H54 (cell line): ENCODE measurements at regions not wholly inside any gene's neighbourhood (a gene's known extent, or its start where the extent isn't known, plus 50 kb on each side); places are given as distances from the start of the nearest gene placed in this dataset.

Source experiments
- DNase-seq: peaks from one replicate; pipeline ENCODE4 v3.0.0; 2011; ENCODE audit warnings: low spot score, mixed read lengths; ENCODE audit not compliant: insufficient read length
- FAIRE-seq: peaks from 3 replicates; lab custom pipeline; 2011; peaks lifted over from hg19 to GRCh38; lab: Jason Lieb, UNC
- POLR2A ChIP-seq: IDR thresholded peaks from 2 replicates; pipeline ENCODE4 v1.6.1; 2011; ENCODE audit warnings: low read depth, mild to moderate bottlenecking, low read length

DNA sequence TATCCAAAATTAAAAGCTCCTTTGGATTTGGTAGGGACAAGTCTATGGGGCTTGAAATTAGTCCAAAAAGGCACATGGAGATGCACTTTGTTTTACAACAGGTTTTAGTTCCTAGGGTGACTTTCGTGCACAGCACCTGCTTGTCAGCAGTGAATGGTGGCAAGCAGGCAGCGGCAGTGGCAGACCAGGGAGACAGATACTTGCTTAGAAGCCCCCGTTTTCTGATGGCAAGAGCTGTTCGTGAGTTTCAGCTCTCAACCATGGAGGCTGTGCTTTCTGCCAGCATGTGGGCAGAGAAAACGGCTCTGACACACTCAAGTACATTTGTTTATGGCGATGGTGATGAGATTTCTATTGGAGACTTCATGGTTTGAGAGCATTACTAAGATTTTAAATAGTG is 61.7 kb upstream of the SHH start:
- FAIRE-seq, result no peak
- DNase-seq, result no peak
- no peak for TF ChIP-seq POLR2A

DNA sequence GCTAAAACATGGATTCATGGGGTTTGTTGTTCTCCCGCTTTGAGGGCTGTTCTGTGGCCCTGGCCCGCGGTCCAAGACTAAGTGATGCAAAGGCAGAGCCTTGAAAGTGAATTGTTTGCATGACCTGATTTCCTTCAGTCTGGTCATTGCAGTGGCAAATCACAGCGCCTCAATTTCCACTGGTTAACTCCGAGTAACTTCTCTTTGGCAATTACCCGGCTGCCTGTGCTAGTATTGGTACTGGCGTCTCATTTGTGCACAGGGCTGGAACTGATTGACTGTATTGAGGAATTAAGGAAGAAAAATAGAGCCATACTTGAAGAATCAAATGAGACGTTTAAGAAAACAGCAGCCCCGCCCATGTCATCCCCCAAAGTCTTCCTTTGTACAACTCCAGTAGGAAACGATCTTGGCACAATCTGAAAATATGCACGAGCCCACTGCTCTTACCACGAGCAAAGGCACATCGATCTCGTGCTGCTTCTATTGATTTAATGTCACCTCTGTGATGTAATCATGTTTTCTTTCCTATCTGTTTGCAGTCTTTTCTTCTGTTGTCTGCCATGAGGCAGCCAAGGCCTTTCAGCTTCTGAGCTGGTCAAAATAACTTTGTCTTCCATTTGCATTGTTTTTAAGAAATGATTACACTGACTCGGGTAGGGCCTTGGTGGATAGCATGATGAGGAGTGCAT is 60.6 kb upstream of the SHH start:
- no peak for TF ChIP-seq POLR2A
- FAIRE-seq, result no peak

DNA sequence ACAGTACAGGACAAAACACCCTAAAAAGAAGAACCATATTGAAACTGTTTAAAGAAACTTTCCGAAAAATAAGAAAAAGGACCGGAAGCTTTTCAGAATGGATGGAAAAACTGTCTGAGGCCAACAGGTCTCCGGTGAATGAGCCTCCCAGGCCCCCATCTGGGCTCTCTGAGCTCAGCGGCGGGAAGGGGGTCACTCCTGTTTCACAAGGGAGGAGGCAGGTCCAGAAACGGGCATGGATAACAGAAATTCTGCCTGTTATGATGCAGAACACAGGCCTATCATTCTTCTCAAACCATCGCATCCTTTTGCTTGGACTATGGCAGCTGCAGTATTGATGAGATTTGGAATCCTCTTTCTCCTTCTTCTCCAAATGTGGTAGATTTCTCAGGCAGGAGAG is 58.9 kb upstream of the SHH start:
- no peak for DNase-seq
- no peak for FAIRE-seq
- no peak for TF ChIP-seq POLR2A

More for the DNA sequence above, 60.6 kb upstream of the SHH start:
- no peak for DNase-seq

DNA sequence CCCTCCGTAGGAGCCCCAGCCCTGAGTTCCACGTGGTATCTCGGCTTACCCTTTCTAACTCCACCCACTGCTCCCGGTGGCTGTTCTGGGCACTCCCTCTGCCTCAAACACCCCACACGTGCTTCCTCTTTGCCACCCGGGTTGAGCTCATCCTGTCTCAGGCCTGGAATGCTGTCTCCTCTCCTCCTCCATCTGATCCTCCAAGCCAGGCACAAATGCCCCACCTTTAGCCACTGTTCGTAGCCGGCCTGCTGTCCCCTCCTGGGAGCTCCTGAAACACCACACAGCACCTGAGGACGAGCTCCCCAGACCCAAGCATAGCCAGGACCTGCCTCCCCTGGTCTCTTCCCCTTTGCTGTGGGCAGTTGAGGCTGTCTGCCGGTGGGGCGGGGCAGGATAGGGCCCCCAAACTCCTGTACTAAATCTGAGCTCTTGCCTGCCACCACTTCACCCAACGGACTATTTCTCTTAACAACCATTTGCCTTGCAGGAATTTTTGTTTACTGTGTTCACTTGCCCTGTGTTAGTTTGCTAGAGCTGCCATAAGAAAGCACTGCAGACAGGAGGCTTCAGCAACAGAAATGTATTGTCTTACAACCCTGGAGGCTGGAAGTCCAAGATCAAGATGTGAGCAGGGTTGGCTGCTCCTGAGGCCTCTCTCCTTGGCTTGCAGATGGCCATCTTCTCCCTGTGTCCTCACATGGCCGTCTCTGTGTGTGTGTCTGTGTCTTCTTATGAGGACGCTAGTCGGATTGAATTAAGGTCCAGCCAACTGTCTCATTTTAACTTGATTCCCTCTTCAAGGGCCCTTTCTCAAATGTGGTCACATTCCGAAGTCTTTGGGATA is 58.3 kb upstream of the SHH start:
- FAIRE-seq, result no peak
- no peak for DNase-seq
- no peak for TF ChIP-seq POLR2A

DNA sequence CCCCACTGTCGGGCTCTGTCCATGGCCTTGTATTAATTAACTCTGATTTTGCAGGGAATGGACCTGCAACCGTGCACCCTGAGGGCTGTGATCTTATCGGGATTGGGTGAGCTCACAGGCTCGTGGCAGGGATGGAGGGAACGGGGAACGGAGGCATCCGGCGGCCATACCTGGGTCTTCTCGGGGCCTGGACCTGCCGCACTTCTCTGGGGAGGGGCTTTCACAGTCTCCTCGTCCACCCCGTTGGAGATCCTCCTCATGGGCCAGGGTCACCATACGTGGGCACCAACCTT is 57.5 kb upstream of the SHH start:
- FAIRE-seq (no peak), DNase-seq (no peak)
- no peak for TF ChIP-seq POLR2A

DNA sequence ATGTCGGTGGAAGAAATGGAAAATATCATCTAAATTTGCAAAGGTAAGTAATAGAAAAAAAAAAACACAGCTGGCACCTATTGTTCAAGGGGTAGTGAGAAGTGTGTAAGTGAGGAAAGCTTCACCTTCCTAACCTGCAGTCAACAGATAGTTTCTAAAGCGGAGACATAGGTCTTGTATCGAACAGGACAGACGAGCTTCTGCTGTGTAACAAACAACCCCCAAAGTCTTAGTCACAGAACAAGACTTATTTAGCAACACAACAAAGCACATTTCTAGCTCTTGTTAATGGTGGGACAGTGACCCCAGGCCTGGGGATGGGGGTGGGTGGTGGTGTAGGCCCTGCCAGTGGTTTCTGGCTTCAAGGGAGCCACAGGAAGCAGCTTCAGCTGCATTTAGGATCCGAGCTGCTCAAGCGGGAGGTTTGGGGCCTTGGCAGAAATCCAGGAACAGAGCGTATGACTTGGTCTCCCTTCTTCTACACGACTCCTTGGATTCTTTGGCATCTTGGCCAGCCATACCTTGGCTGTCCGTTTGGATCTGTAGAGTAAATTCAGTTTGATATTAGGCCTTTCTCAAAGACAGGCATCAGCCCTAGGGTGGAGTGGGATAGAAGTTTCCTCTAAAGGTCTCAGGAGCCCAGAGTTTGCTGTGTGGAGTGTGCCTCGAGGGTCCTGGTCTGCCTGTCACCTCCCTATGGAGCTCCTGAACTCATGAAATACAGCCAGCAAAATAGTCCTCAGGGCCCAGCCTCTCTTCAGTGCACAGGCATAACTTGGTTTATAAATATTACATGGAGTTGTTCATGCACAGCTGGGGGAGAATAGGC is 56.9 kb upstream of the SHH start:
- FAIRE-seq (no peak), DNase-seq (no peak)
- TF ChIP-seq POLR2A, result no peak

DNA sequence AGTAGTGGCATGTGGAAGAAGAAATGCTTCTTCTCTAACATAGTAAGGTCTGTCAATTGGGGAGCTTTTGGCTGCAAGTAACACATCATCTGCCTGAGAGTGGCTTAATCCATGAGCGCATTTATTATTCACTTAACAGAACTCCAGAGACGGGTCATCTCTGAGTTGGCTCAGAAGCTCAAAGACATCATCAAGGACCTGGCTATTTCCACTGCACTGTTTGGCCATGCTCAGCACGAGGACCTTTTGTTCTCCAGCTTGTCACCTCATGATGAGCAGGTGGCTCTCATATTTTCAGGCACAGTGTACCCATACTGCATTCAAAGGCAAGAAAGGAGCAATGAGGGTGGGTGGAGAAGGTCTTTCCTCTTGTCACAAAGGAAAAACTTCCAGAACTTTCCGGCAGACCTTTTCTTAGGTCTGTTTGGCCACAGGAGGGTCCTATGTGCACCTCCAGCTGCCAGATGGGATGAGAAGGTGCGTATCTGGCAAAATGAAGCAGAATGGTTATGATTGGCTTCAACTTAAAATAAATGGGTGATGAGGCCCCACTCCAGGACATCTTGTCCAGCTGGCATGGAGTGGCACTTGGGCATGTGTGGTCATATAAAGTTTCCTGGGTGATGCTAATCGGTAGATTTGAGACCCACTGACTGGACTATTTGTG is 55.6 kb upstream of the SHH start:
- no peak for TF ChIP-seq POLR2A
- no peak for DNase-seq
- no peak for FAIRE-seq

DNA sequence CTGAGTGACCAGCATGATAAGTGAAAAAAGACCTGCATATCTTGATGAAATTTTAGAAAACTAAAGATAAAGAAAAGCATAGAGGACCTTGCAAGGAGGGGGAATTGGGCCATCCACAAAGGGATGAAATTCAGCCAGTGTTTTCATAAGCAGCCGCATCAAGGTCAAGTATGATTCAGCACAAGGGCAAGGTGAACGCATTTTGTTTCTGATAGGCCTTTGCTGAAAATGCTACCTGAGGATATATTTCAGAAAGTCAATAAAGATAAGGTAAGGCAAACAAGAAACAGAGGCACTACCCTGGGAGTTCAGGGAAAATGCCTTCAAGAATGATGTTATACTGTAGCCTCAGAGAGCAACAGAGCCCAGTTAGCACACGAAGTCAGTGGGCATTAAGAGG is 55.0 kb upstream of the SHH start:
- FAIRE-seq (no peak), DNase-seq (no peak)
- no peak for TF ChIP-seq POLR2A

DNA sequence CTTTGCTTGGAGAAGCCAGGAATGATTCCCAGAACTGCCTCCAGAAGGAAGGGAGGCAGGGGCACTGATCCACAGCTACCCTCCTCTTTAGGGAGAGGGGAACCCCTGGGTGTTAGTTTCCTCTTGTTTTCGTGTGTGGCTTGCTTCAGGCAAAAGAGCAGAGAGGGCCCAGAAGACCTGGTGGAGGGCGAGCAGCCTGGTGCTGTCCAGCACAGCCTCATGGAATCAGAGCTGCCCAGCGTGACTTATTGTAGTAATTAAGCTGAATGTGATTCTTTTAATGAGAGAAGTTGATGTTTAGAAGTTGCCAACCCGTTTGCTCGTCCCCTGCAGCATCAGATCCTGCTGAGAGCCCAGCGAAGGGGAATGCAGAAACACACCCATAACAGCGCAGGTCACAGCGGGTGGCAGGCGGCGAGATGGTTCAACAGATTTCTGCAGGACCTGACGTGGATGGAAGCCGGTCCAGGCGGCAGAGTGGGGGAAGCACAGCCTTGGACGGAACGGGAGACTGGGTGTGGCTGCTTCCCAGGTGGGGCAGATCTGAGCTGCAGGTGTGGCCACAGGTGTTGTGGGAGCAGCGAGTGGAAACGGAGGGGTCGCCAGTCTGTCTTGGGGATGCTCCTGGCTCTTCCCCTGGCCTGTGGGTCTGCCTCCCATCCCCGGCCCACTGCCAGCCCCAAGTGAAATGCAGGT is 53.7 kb upstream of the SHH start:
- DNase-seq, result no peak
- FAIRE-seq, result no peak
- TF ChIP-seq POLR2A, result no peak

DNA sequence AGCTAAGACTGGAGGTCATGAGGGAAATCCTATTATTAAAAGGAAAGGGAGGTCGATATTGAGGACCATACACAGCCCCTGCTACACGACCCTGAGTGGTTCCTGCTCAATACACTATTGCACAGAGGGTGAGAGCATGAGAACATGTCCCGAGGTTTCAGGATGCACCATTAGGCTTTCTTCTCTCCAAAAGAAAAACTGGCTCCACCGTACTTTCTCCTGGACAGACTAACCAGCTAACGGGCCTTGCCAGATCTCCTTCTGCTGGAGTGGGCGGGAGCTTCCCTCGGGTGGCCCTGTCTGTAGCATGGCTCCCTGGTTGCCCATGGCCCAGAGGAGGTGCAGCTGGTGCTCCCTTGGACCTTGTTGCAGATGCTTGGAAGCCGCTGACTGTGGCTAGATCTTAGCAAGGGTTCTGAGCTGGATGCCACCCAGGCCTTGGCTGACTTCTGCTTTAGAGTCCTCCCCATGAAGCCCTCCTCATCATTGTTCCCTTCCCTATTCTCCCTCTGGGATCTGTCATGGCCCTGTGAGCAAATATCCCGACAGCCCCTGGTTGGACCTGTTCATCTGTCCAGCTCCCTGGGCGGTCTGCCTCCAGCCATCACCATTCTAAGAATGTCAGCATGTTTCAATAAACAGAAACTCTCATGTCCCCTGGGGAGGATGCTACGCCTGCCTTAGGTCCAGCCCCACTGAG is 52.9 kb upstream of the SHH start:
- DNase-seq (no peak), FAIRE-seq (no peak)
- TF ChIP-seq POLR2A, result no peak

DNA sequence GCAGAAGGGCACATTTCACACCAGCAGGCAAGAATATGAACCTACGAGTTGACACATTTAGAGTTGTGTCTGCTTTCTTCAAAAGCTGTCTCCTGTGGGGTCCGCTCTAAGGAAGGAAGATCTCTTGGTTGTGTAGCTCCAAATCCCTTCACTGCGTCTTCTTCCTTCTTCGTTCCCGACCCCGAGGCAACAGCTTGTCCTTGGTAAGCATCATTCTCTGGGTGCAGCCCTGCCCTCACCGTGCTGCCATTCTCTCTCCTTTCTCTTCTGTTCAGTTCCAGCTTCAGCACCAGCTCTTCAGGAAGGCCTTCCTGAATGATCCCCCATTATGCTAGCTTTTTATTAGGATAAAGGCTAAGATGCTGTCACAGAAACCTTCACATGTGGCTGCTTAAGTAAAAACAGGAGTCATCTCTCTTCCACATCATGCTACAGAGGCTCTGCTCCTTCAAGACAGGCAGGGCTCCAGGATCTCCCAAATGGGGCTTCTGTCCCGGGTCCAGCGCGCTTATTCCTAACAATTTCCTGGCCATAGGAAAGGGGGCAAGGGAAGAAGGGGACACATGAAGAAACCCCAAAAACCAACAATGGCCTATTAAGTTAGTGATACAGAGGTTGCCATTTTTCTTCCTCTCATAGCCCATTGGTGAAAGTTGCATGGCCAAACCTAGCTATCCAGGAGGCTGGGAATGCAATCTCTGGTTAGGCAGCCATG is 52.2 kb upstream of the SHH start:
- no peak for TF ChIP-seq POLR2A
- FAIRE-seq, result no peak
- no peak for DNase-seq

DNA sequence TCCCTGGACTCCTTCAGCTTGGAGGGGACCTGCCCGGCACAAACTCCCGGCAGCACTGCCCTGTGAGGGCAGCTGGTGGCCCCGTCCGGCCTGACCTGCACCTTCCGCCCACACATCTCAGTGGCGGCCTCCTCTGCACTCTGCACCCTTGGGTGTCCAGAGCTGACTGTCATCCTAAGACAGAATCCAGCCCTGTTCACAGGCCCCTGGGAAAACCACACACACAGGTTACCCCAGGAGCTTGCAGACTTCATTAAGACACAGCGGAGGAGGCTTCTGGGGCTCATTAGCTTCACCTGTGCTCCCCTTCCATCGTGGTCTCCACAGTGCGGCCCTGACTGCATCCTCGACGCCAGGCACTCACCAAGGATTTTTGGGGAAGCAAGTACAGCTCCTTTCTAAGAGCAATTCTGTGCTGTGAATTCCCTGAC is 51.5 kb upstream of the SHH start:
- no peak for DNase-seq
- no peak for FAIRE-seq
- no peak for TF ChIP-seq POLR2A
